Mesodermal cell (in vitro differentiated cells): ENCODE measurements at regions not wholly inside any gene's neighbourhood (a gene's known extent, or its start where the extent isn't known, plus 50 kb on each side); places are given as distances from the start of the nearest gene placed in this dataset.

Experiments used
- H3K27ac ChIP-seq: 2 replicates; pipeline ENCODE4 v1.7.0; 2013; ENCODE audit warnings: mild to moderate bottlenecking, low read depth, low read length, moderate library complexity; ENCODE audit not compliant: severe bottlenecking
- H3K36me3 ChIP-seq: 2 replicates; pipeline ENCODE4 v1.7.1; 2013; ENCODE audit warnings: mild to moderate bottlenecking, low read length, moderate library complexity; ENCODE audit not compliant: control insufficient read depth, insufficient read depth
- H3K4me1 ChIP-seq: one replicate; pipeline ENCODE4 v1.7.1; 2013; ENCODE audit warnings: mild to moderate bottlenecking, low read length; ENCODE audit not compliant: insufficient read depth, control insufficient read depth, poor library complexity, severe bottlenecking
- H3K4me3 ChIP-seq: 2 replicates; pipeline ENCODE4 v1.7.0; 2013; ENCODE audit warnings: low read length, control low read depth, mild to moderate bottlenecking; ENCODE audit not compliant: insufficient read depth, poor library complexity, severe bottlenecking; ENCODE audit errors: extremely low read depth
- H3K9me3 ChIP-seq: 2 replicates; pipeline ENCODE4 v1.7.1; 2013; ENCODE audit warnings: mild to moderate bottlenecking, low read length, moderate library complexity; ENCODE audit not compliant: control insufficient read depth
- WGBS, 2 experiments: methylation state at CpG; one replicate each; pipeline ENCODE4 v1.1.5; 2013; ENCODE audit warnings: missing lambda C conversion rate in 2 of 2; ENCODE audit not compliant: insufficient coverage in 2 of 2; 5-methylcytosine and 5-hydroxymethylcytosine counted together

DNA sequence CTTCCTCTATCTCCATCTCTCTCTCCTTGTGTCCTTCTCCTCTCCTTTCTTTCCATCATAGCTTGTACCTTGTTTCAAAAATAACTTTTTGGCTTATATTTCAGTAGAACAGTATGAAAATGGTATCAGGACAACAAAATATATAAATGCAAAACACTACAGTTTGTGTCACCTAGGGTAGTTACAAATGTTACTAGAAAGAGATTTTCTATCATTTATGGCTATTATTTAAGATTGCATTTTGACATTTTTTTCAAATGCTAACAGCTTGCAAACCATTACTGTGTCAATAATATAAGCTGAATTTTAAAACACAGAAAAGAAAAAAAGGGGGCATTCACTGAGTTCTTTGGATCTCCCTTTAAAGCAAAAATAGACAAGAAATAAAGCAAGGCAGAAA is 392.3 kb upstream of the LRRC4C start:
- H3K9me3 ChIP-seq, result no peaks in the 10 kb centered on the region
- H3K36me3 ChIP-seq, result no peaks in the 10 kb centered on the region
- H3K4me3 ChIP-seq, result no peak overlapping the region
- H3K27ac ChIP-seq, result no peak overlapping the region
- H3K4me1 ChIP-seq, result no peaks in the 10 kb centered on the region

DNA sequence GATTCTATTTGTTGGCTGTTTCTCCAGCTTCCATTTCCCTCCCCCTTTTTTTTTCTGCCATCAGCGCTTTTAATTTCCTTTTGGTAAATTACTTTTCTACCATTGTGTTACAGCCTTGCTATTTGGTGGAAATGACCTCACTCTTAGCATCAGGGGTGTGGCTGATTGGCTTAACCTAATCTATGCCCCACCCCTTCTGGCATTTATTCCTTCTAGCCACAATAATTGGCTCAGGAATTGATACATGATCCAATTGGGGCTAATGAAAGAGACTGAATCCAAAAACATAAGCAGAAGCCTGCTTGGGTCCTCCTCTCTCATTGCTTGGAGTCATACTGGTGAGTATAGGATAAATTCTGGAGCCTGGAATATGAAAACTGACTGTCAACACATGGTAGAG is 402.4 kb upstream of the LRRC4C start:
- no peak overlapping the region for H3K27ac ChIP-seq
- no peaks in the 10 kb centered on the region for H3K36me3 ChIP-seq
- no peaks in the 10 kb centered on the region for H3K4me1 ChIP-seq
- H3K4me3 ChIP-seq, result no peak overlapping the region
- no peaks in the 10 kb centered on the region for H3K9me3 ChIP-seq
- no CpG with 5 or more reads among the region's 1 CpG for WGBS, 2 experiments

DNA sequence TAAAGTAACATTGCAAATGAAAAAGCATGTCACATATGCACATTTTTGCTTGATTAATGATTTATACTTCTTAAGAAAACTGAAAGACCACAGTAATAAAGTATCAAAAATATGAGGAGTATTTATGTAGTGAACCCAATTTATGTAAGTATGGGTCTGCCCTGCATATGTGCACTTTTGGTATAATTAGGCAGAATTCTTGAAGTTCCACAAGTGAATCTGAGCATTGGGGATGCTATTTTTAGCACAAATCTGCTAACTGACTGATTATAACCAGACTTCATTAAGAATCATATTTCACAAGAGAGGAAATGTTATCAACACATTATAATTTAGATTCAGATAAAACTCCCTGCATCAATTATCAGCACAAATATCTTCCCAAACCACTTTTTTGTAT is 407.1 kb upstream of the LRRC4C start:
- no peaks in the 10 kb centered on the region for H3K9me3 ChIP-seq
- no peaks in the 10 kb centered on the region for H3K36me3 ChIP-seq
- no peak overlapping the region for H3K4me3 ChIP-seq
- H3K4me1 ChIP-seq, result no peaks in the 10 kb centered on the region
- H3K27ac ChIP-seq, result no peak overlapping the region

DNA sequence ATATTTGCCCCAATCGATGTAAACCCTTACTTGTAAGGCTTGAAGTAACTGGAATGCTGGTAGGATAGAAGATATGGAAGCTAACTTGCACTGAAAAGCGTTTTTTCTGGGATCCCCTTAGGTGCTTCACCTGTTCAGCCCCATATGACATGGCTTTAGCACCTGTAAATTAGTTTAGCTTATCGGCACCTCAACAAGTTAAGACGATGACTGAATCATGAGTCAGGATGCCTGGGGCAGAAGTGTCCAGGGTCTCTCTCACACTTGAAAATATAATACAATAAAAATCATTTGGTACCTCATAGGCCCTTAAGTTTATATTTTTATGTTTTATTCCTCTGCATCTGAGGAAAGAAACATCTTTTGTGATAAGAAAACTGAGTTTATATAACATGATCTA is 409.2 kb upstream of the LRRC4C start:
- Histone ChIP-seq H3K9me3 (no peaks in the 10 kb centered on the region), H3K27ac (no peak overlapping the region), H3K4me1 (no peaks in the 10 kb centered on the region), H3K36me3 (no peaks in the 10 kb centered on the region), H3K4me3 (no peak overlapping the region)
- WGBS, 2 experiments, result 100% methylated on average over 1 of the region's 4 CpGs

DNA sequence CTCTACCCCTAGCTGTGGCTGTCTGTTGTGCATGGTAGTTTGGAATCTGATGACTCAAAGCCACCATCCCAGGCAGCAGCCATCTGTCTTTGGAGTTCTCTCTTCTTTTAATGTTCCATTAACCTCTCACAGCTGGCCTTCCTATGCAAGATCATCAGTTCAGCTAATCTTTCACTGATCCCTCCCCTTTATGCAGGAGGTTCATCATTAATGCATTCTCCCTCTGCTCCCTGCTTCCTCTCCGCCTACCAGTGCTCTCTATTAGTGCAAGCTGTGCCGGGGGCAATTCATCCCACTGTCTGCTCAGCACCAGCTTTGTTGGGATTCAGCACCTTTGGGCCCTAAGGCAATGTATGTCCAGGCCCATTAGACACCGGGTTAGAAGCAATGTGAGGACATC is 413.0 kb upstream of the LRRC4C start:
- no peak overlapping the region for H3K4me3 ChIP-seq
- H3K9me3 ChIP-seq, result no peaks in the 10 kb centered on the region
- no peak overlapping the region for H3K27ac ChIP-seq
- H3K4me1 ChIP-seq, result no peaks in the 10 kb centered on the region
- H3K36me3 ChIP-seq, result no peaks in the 10 kb centered on the region
- 85 to 88% methylated on average over 3 of the region's 3 CpGs for WGBS, 2 experiments

DNA sequence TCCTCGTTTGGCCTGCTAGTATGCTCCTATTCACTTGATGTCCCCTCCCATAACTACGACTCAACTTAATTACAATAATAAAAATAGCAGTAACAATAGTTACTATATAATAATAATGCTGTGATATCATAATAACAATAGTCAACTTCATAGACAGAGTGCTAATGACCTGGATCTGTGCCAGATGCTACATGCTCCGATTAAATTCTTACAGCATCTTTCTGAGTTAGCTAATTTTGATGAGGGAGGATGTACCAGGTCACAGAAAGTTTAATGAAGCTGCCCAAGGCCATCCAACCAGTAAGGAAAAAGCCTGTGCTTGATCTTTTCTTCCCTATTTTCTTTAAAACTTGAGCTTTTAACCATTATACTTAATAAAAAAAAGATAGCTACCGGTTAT is 413.4 kb upstream of the LRRC4C start:
- WGBS, 2 experiments, result 100% methylated on average over 1 of the region's 4 CpGs; no CpG with 5 or more reads in 1 of the 2 experiments
- no peaks in the 10 kb centered on the region for H3K9me3 ChIP-seq
- H3K36me3 ChIP-seq, result no peaks in the 10 kb centered on the region
- H3K4me3 ChIP-seq, result no peak overlapping the region
- no peak overlapping the region for H3K27ac ChIP-seq
- no peaks in the 10 kb centered on the region for H3K4me1 ChIP-seq

DNA sequence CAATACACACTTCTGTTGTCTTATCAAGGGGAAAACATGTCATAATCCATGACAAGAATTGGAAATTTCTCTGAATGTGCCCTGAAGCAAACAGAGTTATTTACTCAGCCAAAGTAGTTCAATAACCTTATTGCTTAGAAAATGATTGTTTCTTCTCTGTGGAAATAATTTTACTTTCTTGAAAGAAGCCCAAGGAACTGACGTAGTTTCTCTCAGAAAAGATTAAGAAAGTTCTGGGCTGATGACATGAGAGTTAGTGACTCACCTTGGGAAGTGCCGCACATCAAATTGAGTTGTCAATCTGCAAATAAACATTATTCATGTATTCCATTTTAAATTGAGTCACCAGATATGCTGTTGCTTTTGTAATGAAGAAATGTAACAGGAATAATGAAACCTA is 418.6 kb upstream of the LRRC4C start:
- Histone ChIP-seq H3K4me1 (no peaks in the 10 kb centered on the region), H3K27ac (no peak overlapping the region)
- no CpG with 5 or more reads among the region's 2 CpGs for WGBS, 2 experiments

DNA sequence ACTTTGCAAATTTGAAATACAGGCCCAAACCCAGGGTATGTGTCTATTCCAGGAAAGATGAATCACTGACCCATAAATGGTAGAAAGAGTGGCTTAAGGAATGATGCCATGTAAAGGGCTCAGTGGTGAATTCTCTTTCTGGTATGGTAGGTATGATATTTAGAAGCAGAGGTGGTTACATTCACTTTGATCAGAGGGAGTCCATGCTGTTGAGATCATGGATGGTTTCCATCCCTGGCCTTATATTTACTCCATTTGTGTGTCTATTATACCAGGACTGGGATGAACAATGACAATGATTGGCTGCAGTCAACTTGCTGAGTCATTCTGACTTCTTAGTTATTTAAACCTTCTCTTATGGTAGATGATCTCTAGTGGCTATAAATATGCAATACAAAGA is 419.8 kb upstream of the LRRC4C start:
- Histone ChIP-seq H3K4me1 (no peaks in the 10 kb centered on the region), H3K9me3 (no peaks in the 10 kb centered on the region), H3K27ac (no peak overlapping the region), H3K36me3 (no peaks in the 10 kb centered on the region), H3K4me3 (no peak overlapping the region)

More for the DNA sequence above, 418.6 kb upstream of the LRRC4C start:
- H3K9me3 ChIP-seq, result no peaks in the 10 kb centered on the region
- no peak overlapping the region for H3K4me3 ChIP-seq
- no peaks in the 10 kb centered on the region for H3K36me3 ChIP-seq

DNA sequence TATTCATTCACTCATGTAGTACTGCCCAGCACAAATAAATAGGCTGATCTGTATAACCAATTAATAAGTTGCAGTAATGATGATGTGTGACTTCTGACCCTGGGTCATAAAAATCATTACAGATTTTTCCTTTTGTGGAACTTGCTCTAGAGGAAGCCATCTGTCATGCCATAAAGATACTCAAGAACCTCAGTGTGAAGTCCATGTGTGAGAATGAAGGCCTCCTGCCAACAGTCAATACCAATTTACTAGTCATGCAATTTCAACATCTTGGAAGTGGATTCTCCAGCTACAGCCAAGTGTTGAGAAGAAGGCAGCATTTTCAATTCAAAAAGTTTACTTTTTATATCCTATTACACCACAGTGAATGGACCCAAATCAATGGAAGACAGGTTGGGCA is 435.6 kb upstream of the LRRC4C start:
- no peaks in the 10 kb centered on the region for H3K9me3 ChIP-seq
- H3K27ac ChIP-seq, result no peak overlapping the region
- H3K36me3 ChIP-seq, result no peaks in the 10 kb centered on the region
- H3K4me1 ChIP-seq, result no peaks in the 10 kb centered on the region
- H3K4me3 ChIP-seq, result no peak overlapping the region

DNA sequence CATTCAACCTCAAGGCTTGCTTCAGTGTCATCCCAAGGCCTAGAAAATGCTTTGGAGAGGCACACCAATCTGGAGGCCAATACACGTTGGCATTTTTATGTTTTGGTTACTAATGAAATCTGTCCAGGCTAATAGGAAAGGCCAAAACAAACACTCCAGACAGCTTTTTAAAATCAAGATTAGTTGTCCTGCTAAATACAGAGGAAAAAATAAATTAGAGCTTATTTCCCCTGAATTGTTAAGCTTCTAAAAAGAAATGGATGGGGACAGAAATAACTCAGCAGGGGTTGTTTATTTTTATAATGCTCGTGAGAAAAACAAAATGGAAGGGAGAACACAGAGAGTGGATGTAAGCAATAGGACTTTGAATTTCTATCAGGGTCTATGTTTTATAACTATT is 438.5 kb upstream of the LRRC4C start:
- no peaks in the 10 kb centered on the region for H3K36me3 ChIP-seq
- H3K4me1 ChIP-seq, result no peaks in the 10 kb centered on the region
- WGBS, 2 experiments, result 80% methylated on average over 1 of the region's 2 CpGs; no CpG with 5 or more reads in 1 of the 2 experiments
- no peak overlapping the region for H3K27ac ChIP-seq
- H3K9me3 ChIP-seq, result no peaks in the 10 kb centered on the region
- no peak overlapping the region for H3K4me3 ChIP-seq

DNA sequence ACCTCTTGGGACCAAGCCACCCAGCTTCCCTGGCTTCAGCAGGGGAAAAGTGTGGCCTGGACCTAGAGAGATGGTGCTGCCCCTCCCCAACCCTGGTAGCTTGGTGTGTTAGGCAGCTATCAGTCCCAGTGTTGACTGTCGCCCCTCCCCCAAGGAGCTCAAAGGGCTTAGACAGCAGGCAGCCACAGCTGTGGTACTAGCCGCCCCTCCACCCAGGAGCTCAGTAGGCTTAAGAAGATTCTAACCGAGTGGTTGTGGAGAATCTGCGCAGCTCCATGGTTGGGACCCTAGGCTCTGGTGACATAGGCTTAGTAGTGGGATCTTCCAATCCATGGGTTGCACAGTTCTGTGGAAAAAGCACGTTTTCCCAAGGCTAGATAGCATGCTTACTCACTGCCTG is 458.4 kb upstream of the LRRC4C start:
- Histone ChIP-seq H3K27ac (no peak overlapping the region), H3K9me3 (no peaks in the 10 kb centered on the region), H3K4me3 (no peak overlapping the region), H3K36me3 (no peaks in the 10 kb centered on the region), H3K4me1 (no peaks in the 10 kb centered on the region)
- 94% methylated on average over 5 of the region's 5 CpGs for WGBS, 2 experiments

DNA sequence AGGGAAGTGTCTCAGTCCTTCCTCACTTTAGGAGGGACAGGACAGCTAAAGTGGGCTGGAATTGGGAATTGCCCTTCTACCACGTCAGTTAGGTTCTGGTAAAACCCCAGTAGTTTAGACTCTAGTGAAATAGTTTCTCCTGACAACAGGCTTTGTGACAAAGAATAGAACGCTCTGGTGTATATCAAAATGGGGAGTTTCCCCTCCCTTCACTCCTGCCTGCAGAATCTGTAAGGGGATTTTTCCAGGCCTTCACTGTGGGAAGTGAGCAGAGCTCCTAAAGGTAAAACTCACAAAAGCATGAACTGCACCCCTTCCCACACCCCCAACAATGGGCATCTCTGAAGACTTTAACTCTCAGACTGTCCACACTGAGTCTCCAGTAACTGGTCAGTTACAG is 460.9 kb upstream of the LRRC4C start:
- Histone ChIP-seq H3K36me3 (no peaks in the 10 kb centered on the region), H3K9me3 (no peaks in the 10 kb centered on the region), H3K4me1 (no peaks in the 10 kb centered on the region), H3K27ac (no peak overlapping the region), H3K4me3 (no peak overlapping the region)
- 75% methylated on average over 2 of the region's 2 CpGs; no CpG with 5 or more reads in 1 of the 2 experiments for WGBS, 2 experiments
